ENCODE measurements at regions not wholly inside any gene's neighbourhood (a gene's known extent, or its start where the extent isn't known, plus 50 kb on each side); places are given as distances from the start of the nearest gene placed in this dataset.

DNA sequence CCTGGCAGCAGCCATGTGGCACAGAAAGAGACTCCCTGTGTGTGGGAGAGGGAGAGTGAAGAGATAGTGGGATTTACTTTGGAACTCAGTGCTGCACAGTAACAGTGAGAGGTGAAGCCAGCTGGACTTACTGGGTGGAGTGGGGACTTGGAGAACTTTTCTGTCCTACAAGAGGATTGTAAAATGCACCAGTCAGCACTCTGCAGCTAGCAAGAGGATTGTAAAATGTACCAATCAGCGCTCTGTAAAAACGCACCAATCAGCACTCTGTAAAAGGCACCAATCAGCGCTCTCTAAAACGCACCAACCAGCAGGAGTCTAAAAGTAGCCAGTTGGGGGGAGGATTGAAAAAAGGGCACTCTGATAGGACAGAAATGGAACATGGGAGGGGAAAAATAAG, 688.8 kb upstream of the ALCAM start:
- peak overlapping the region; percentile 52 for H3K23ac ChIP-seq (ENCODE audit: insufficient read length, low read depth, low read length)
- H3K36me3 Mint-ChIP-seq (ENCODE audit: insufficient read depth in 1 of 3, low read depth in 3 of 3), result peaks cover 5 to 10% (median 6%) of the 10 kb centered on the region in 3 experiments; a peak in 6 of 7 replicates

More for the DNA sequence above, 688.8 kb upstream of the ALCAM start:
- H3K27ac Mint-ChIP-seq, result no peak overlapping the region
- Histone ChIP-seq H2AK5ac (ENCODE audit: insufficient read length, low read length) (no peak overlapping the region), H3K18ac (ENCODE audit: insufficient read length, low read depth, low read length) (no peak overlapping the region), H2BK20ac (ENCODE audit: low read depth, low read length, poor library complexity, severe bottlenecking) (no peak overlapping the region), H2BK5ac (ENCODE audit: insufficient read length, low read length) (no peak overlapping the region), H3K9ac (ENCODE audit: extremely low read depth, insufficient read length, low read length) (no peak overlapping the region), H3K9me3 (ENCODE audit: control insufficient read depth, low read depth, low read length) (no peaks in the 10 kb centered on the region), H3K23me2 (ENCODE audit: insufficient read length, low read depth, low read length, poor library complexity, severe bottlenecking) (no peaks in the 10 kb centered on the region), H3K79me2 (ENCODE audit: insufficient read depth, low read length) (no peaks in the 10 kb centered on the region), H3K4me2 (ENCODE audit: insufficient read depth, insufficient read length, low read length) (no peak overlapping the region), H4K5ac (ENCODE audit: insufficient read length, low read depth, low read length) (no peak overlapping the region), H3K27ac (ENCODE audit: insufficient read length, low read depth, low read length) (no peak overlapping the region), H3K79me1 (ENCODE audit: insufficient read depth, low read depth, low read length, poor library complexity, severe bottlenecking) (no peaks in the 10 kb centered on the region), H4K8ac (replicated peaks; ENCODE audit: insufficient read length, low read depth, low read length) (no peak overlapping the region), H3K4ac (ENCODE audit: low read depth, low read length) (no peak overlapping the region), H2BK120ac (ENCODE audit: low read depth, low read length, poor library complexity, severe bottlenecking) (no peak overlapping the region), H3K14ac (ENCODE audit: insufficient read depth, low read length) (no peak overlapping the region), H2BK15ac (ENCODE audit: low read depth, low read length) (no peak overlapping the region), H4K91ac (ENCODE audit: insufficient read length, low read depth, low read length) (no peak overlapping the region), H3K4me1 (ENCODE audit: insufficient read depth, low read length) (no peaks in the 10 kb centered on the region), H3K56ac (ENCODE audit: insufficient read length, low read depth, low read length) (no peak overlapping the region), H2AFZ (ENCODE audit: low read length) (no peak overlapping the region), H3T11ph (ENCODE audit: low read length) (no peak overlapping the region), H3K27me3 (ENCODE audit: insufficient read depth, low read length) (no peaks in the 10 kb centered on the region), H4K20me1 (ENCODE audit: control insufficient read depth, insufficient read depth, insufficient read length) (no peaks in the 10 kb centered on the region), H2BK12ac (ENCODE audit: insufficient read length, low read depth, low read length) (no peak overlapping the region)
- no peak overlapping the region for H3K4me3 Mint-ChIP-seq
- peaks cover 5 to 14% of the 10 kb centered on the region in 2 experiments; a peak in 4 of 5 replicates for H3K9me3 Mint-ChIP-seq
- TF ChIP-seq, protein P1, sequence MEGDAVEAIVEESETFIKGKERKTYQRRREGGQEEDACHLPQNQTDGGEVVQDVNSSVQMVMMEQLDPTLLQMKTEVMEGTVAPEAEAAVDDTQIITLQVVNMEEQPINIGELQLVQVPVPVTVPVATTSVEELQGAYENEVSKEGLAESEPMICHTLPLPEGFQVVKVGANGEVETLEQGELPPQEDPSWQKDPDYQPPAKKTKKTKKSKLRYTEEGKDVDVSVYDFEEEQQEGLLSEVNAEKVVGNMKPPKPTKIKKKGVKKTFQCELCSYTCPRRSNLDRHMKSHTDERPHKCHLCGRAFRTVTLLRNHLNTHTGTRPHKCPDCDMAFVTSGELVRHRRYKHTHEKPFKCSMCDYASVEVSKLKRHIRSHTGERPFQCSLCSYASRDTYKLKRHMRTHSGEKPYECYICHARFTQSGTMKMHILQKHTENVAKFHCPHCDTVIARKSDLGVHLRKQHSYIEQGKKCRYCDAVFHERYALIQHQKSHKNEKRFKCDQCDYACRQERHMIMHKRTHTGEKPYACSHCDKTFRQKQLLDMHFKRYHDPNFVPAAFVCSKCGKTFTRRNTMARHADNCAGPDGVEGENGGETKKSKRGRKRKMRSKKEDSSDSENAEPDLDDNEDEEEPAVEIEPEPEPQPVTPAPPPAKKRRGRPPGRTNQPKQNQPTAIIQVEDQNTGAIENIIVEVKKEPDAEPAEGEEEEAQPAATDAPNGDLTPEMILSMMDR (conservative IDR thresholded peaks at IDR 0.05), result no peak
- H3K27me3 Mint-ChIP-seq (ENCODE audit: low read depth), result no peaks in the 10 kb centered on the region; the same call in 1 of the 2 replicates
- H3K4me1 Mint-ChIP-seq, result 0 out of 4 replicates have a peak, but pooled peaks cover 0 to 2% of the 10 kb centered on the region in 2 experiments
- WGBS (ENCODE audit: extremely low coverage, insufficient read length, low lambda C conversion rate), result no CpG with 5 or more reads among the region's 4 CpGs
- DNase-seq, result no peak
